Transverse colon (tissue), 3 donors: ENCODE measurements at regions not wholly inside any gene's neighbourhood (a gene's known extent, or its start where the extent isn't known, plus 50 kb on each side); places are given as distances from the start of the nearest gene placed in this dataset.

Experiments used
- CTCF ChIP-seq, 5 experiments: fragments of 200-600 bp in 3 of 5; fragments of 450-650 bp in 2 of 5; sonication (generic) in 3 of 5; IDR thresholded peaks; 1 replicate in 2 of 5; 2 replicates in 3 of 5; pipeline ENCODE4 v1.5.1; 2016 to 2017; ENCODE audit warnings: antibody characterized with exemption in 5 of 5, inconsistent platforms in 3 of 5, mild to moderate bottlenecking in 2 of 5, moderate library complexity in 1 of 5
- EP300 ChIP-seq: sonication (generic); formaldehyde crosslinking; IDR thresholded peaks from one replicate; pipeline ENCODE4 v1.6.1; 2017; ENCODE audit warnings: antibody characterized with exemption, low read depth
- POLR2A ChIP-seq: fragments of 450-650 bp; IDR thresholded peaks from one replicate; pipeline ENCODE4 v1.6.1; 2016; ENCODE audit warnings: antibody characterized with exemption, mild to moderate bottlenecking, moderate library complexity

GRCh38 chr1:58927722-58928085 is 143.9 kb upstream of the JUN start:
- TF ChIP-seq POLR2A, result no peak
- TF ChIP-seq EP300, result no peak
- no peak for TF ChIP-seq CTCF (IDR thresholded peaks at IDR 0.05)
